IMR-90 (cell line): ENCODE measurements at regions not wholly inside any gene's neighbourhood (a gene's known extent, or its start where the extent isn't known, plus 50 kb on each side); places are given as distances from the start of the nearest gene placed in this dataset.

ENCODE experiments used
- ATAC-seq: fragments of 200-7000 bp; cut with Tn5 transposase; 2 replicates; pipeline ENCODE4 v1.9.1; 2020; ENCODE audit warnings: low read depth, mild to moderate bottlenecking, moderate library complexity
- BruUV-seq: library from RNA; stranded (reverse); fragments of 400-500 nt; replicated peaks from 2 replicates; lab custom pipeline; 2021; lab: Mats Ljungman, UMichigan
- CTCF ChIA-PET: fragments of 300-600 bp; formaldehyde crosslinking; extraction: SDS; loops from one replicate; lab custom pipeline; 2021; ENCODE audit warnings: antibody characterized with exemption; lab: Yijun Ruan, JAX
- POLR2A ChIA-PET: fragments of 300-600 bp; sonication (Branson Sonifier 250); formaldehyde crosslinking; loops from one replicate; lab custom pipeline; 2022; ENCODE audit warnings: antibody characterized with exemption; ENCODE audit not compliant: unreplicated experiment; lab: Charles Lee
- DNase-seq: peaks from one replicate; pipeline ENCODE4 v3.0.0; 2013
- H2AFZ ChIP-seq: replicated peaks from 2 replicates; pipeline ENCODE3; 2013; ENCODE audit warnings: low read length, mild to moderate bottlenecking; ENCODE audit not compliant: poor library complexity
- H2AK5ac ChIP-seq: 2 replicates; pipeline ENCODE4 v1.6.1; 2013; ENCODE audit warnings: low read depth, low read length, inconsistent platforms
- H2AK9ac ChIP-seq: replicated peaks from 2 replicates; pipeline ENCODE3; 2013; ENCODE audit warnings: mild to moderate bottlenecking, low read depth, low read length, moderate library complexity; ENCODE audit not compliant: poor library complexity
- H2BK120ac ChIP-seq: 2 replicates; pipeline ENCODE4 v1.6.1; 2013; ENCODE audit warnings: low read depth, low read length, inconsistent platforms
- H2BK15ac ChIP-seq: 3 replicates; pipeline ENCODE4 v1.6.1; 2013; ENCODE audit warnings: low read depth, low read length, inconsistent platforms
- H2BK20ac ChIP-seq: 2 replicates; pipeline ENCODE4 v1.6.1; 2013; ENCODE audit warnings: low read depth, mild to moderate bottlenecking, inconsistent platforms, low read length, moderate library complexity
- H2BK5ac ChIP-seq: 2 replicates; pipeline ENCODE4 v1.6.1; 2013; ENCODE audit warnings: mild to moderate bottlenecking, low read depth, low read length, inconsistent platforms; ENCODE audit not compliant: poor library complexity, severe bottlenecking
- H3K14ac ChIP-seq: replicated peaks from 2 replicates; pipeline ENCODE4 v1.6.1; 2013; ENCODE audit warnings: low read depth, low read length, inconsistent platforms
- H3K18ac ChIP-seq: 2 replicates; pipeline ENCODE4 v1.6.1; 2013; ENCODE audit warnings: low read depth, low read length, control low read depth
- H3K23ac ChIP-seq: 2 replicates; pipeline ENCODE4 v1.6.1; 2013; ENCODE audit warnings: low read depth, low read length, inconsistent platforms
- H3K27ac ChIP-seq: 2 replicates; pipeline ENCODE4 v1.5.1; 2013; ENCODE audit warnings: mild to moderate bottlenecking, control low read depth, low read length; ENCODE audit not compliant: insufficient read depth
- H3K27me3 ChIP-seq: 2 replicates; pipeline ENCODE4 v1.6.1; 2013; ENCODE audit warnings: low read length; ENCODE audit not compliant: control insufficient read depth, insufficient read depth
- H3K36me3 ChIP-seq: 2 replicates; pipeline ENCODE4 v1.6.1; 2013; ENCODE audit warnings: low read length, mixed read lengths; ENCODE audit not compliant: control insufficient read depth, insufficient read depth
- H3K4ac ChIP-seq: 2 replicates; pipeline ENCODE4 v1.6.1; 2013; ENCODE audit warnings: low read depth, low read length, inconsistent platforms
- H3K4me1 ChIP-seq: 2 replicates; pipeline ENCODE4 v1.6.1; 2013; ENCODE audit warnings: low read length, mixed read lengths; ENCODE audit not compliant: control insufficient read depth, insufficient read depth
- H3K4me2 ChIP-seq: 2 replicates; pipeline ENCODE4 v1.6.1; 2013; ENCODE audit warnings: low read depth, mild to moderate bottlenecking, control low read depth, low read length, moderate library complexity
- H3K4me3 ChIP-seq: 2 replicates; pipeline ENCODE4 v1.5.1; 2013; ENCODE audit warnings: low read depth, mild to moderate bottlenecking, control low read depth, low read length, moderate library complexity; ENCODE audit not compliant: insufficient read depth
- H3K56ac ChIP-seq: 2 replicates; pipeline ENCODE4 v1.6.1; 2013; ENCODE audit warnings: low read length, inconsistent platforms; ENCODE audit not compliant: insufficient read depth; ENCODE audit errors: extremely low read depth
- H3K79me1 ChIP-seq, 2 experiments: 2 replicates each; pipeline ENCODE4 v1.6.1; 2013; ENCODE audit warnings: low read length in 2 of 2, inconsistent platforms in 1 of 2, low read depth in 1 of 2
- H3K9ac ChIP-seq: 2 replicates; pipeline ENCODE4 v1.6.1; 2013; ENCODE audit warnings: low read depth, low read length, control low read depth
- H3K9me1 ChIP-seq: 2 replicates; pipeline ENCODE4 v1.6.1; 2013; ENCODE audit warnings: low read length, inconsistent platforms; ENCODE audit not compliant: insufficient read depth
- H3K9me3 ChIP-seq: 2 replicates; pipeline ENCODE4 v1.6.1; 2013; ENCODE audit warnings: low read length; ENCODE audit not compliant: control insufficient read depth, insufficient read depth
- H4K20me1 ChIP-seq: 2 replicates; pipeline ENCODE4 v1.6.1; 2013; ENCODE audit warnings: low read length, inconsistent platforms; ENCODE audit not compliant: insufficient read depth
- H4K5ac ChIP-seq: 2 replicates; pipeline ENCODE4 v1.6.1; 2013; ENCODE audit warnings: mild to moderate bottlenecking, low read depth, low read length, control low read depth
- H4K8ac ChIP-seq, 2 experiments: 2 replicates each; pipeline ENCODE4 v1.6.1; 2013; ENCODE audit warnings: low read depth in 2 of 2, low read length in 2 of 2, control low read depth in 1 of 2, inconsistent platforms in 1 of 2
- H4K91ac ChIP-seq: 2 replicates; pipeline ENCODE4 v1.6.1; 2013; ENCODE audit warnings: low read depth, low read length, inconsistent platforms; ENCODE audit not compliant: insufficient read depth
- BHLHE40 ChIP-seq: fragments of 150-350 bp; IDR thresholded peaks from 2 replicates; pipeline ENCODE4 v1.6.1; 2016; ENCODE audit warnings: mild to moderate bottlenecking, low read depth, low read length
- CEBPB ChIP-seq: IDR thresholded peaks from 2 replicates; pipeline ENCODE4 v1.6.1; 2012; ENCODE audit warnings: low read depth, low read length, improper control_type of control experiment
- CHD1 ChIP-seq: IDR thresholded peaks from 2 replicates; pipeline ENCODE4 v1.6.1; 2012; ENCODE audit warnings: low read depth, low read length, improper control_type of control experiment
- CTCF ChIP-seq: conservative IDR thresholded peaks from 2 replicates; pipeline ENCODE4 v1.5.1; 2012; ENCODE audit warnings: mild to moderate bottlenecking, low read depth, low read length, improper control_type of control experiment
- FOS ChIP-seq: fragments of 150-350 bp; IDR thresholded peaks from 2 replicates; pipeline ENCODE4 v1.6.1; 2016; ENCODE audit warnings: low read depth, low read length
- MAFK ChIP-seq: IDR thresholded peaks from 2 replicates; pipeline ENCODE4 v1.6.1; 2012; ENCODE audit warnings: low read depth, low read length, improper control_type of control experiment
- MAZ ChIP-seq: IDR thresholded peaks from 2 replicates; pipeline ENCODE4 v1.6.1; 2012; ENCODE audit warnings: low read depth, mild to moderate bottlenecking, low read length, improper control_type of control experiment, moderate library complexity, borderline replicate concordance
- MXI1 ChIP-seq: IDR thresholded peaks from 2 replicates; pipeline ENCODE4 v1.6.1; 2012; ENCODE audit warnings: low read depth, mild to moderate bottlenecking, low read length, moderate library complexity, borderline replicate concordance
- NFE2L2 ChIP-seq: fragments of 150-350 bp; IDR thresholded peaks from 2 replicates; pipeline ENCODE4 v1.6.1; 2016; ENCODE audit warnings: low read depth, mild to moderate bottlenecking, low read length
- POLR2A ChIP-seq: IDR thresholded peaks from 2 replicates; pipeline ENCODE4 v1.6.1; 2012; ENCODE audit warnings: mild to moderate bottlenecking, low read depth, low read length
- RAD21 ChIP-seq: IDR thresholded peaks from 2 replicates; pipeline ENCODE4 v1.6.1; 2012; ENCODE audit warnings: low read length, improper control_type of control experiment
- RCOR1 ChIP-seq: IDR thresholded peaks from 2 replicates; pipeline ENCODE4 v1.6.1; 2012; ENCODE audit warnings: mild to moderate bottlenecking, low read length, improper control_type of control experiment; ENCODE audit not compliant: insufficient replicate concordance
- RFX5 ChIP-seq: IDR thresholded peaks from 2 replicates; pipeline ENCODE4 v1.8.0; 2012; ENCODE audit warnings: low read depth, mild to moderate bottlenecking, low read length, moderate library complexity
- SMC3 ChIP-seq: fragments of 150-350 bp; IDR thresholded peaks from 2 replicates; pipeline ENCODE4 v1.6.1; 2016; ENCODE audit warnings: low read depth, mild to moderate bottlenecking, antibody characterized with exemption, low read length, moderate library complexity
- WGBS, 2 experiments: methylation state at CpG; one replicate each; pipeline versions ENCODE4 v1.1.5 to v1.1.7; 2013; ENCODE audit warnings: missing lambda C conversion rate in 2 of 2; ENCODE audit not compliant: insufficient read length in 1 of 2; ENCODE audit errors: extremely low coverage in 2 of 2; 5-methylcytosine and 5-hydroxymethylcytosine counted together
- dilution Hi-C: fragments of 300-500 bp; cut with HindIII; formaldehyde crosslinking; loops from one replicate; pipeline ENCODE4 v1.14.3; 2018; ENCODE audit warnings: low sequenced_read_pairs; ENCODE audit not compliant: unreplicated experiment
- in situ Hi-C: fragments of 300-500 bp; cut with MboI; formaldehyde crosslinking; loops from 3 replicates; pipeline ENCODE4 v1.14.3; 2019; ENCODE audit warnings: low sequenced_read_pairs, inconsistent platforms, mixed read lengths
- intact Hi-C: fragments of 100-400 bp; cut with micrococcal nuclease; formaldehyde crosslinking; loops from 2 replicates; pipeline ENCODE4 v1.10.0; 2022
- TF ChIP-seq, protein P1 (sequence below): fragments of 150-350 bp; IDR thresholded peaks from 2 replicates; pipeline ENCODE4 v1.6.1; 2017; ENCODE audit warnings: mild to moderate bottlenecking, antibody characterized with exemption, low read length, low read depth
- TF ChIP-seq, protein P2 (sequence below): fragments of 150-350 bp; IDR thresholded peaks from 2 replicates; pipeline ENCODE4 v1.6.1; 2016; ENCODE audit warnings: low read depth, mild to moderate bottlenecking, low read length, moderate library complexity, borderline replicate concordance

GRCh38 chr4:35684755-35685154 is 559.6 kb downstream of the ARAP2 start:
- H2BK5ac ChIP-seq: no peak overlapping the region
- in situ Hi-C loops: no loop called here
- dilution Hi-C loops: no loop called here
- H2BK15ac ChIP-seq: no peak overlapping the region
- H4K8ac ChIP-seq: no peak overlapping the region
- H3K27me3 ChIP-seq: no peaks in the 10 kb centered on the region
- H3K23ac ChIP-seq: no peak overlapping the region
- no peak overlapping the region for H2BK120ac ChIP-seq
- no peaks in the 10 kb centered on the region for H4K20me1 ChIP-seq
- H4K5ac ChIP-seq: no peak overlapping the region
- H3K9me3 ChIP-seq: 0 out of 2 replicates have a peak, but pooled peaks cover 3% of the 10 kb centered on the region
- no peak for DNase-seq
- H3K79me1 ChIP-seq: no peaks in the 10 kb centered on the region
- H3K4me3 ChIP-seq: no peak overlapping the region
- POLR2A ChIA-PET: no interaction called here
- no CpG with 5 or more reads among the region's 1 CpG for WGBS, 2 experiments
- H3K4ac ChIP-seq: no peak overlapping the region
- H2AK5ac ChIP-seq: no peak overlapping the region
- H3K4me2 ChIP-seq: no peak overlapping the region
- H2AK9ac ChIP-seq: no peak overlapping the region
- H2BK20ac ChIP-seq: no peak overlapping the region
- no peaks in the 10 kb centered on the region for H3K4me1 ChIP-seq
- no peak overlapping the region for H3K27ac ChIP-seq
- no peak overlapping the region for H3K9ac ChIP-seq
- no peaks in the 10 kb centered on the region for H3K36me3 ChIP-seq
- H3K9me1 ChIP-seq: no peaks in the 10 kb centered on the region
- TF ChIP-seq BHLHE40: no peak
- no peak for TF ChIP-seq CEBPB
- TF ChIP-seq, protein P1, sequence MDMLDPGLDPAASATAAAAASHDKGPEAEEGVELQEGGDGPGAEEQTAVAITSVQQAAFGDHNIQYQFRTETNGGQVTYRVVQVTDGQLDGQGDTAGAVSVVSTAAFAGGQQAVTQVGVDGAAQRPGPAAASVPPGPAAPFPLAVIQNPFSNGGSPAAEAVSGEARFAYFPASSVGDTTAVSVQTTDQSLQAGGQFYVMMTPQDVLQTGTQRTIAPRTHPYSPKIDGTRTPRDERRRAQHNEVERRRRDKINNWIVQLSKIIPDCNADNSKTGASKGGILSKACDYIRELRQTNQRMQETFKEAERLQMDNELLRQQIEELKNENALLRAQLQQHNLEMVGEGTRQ: no peak
- TF ChIP-seq, protein P2, sequence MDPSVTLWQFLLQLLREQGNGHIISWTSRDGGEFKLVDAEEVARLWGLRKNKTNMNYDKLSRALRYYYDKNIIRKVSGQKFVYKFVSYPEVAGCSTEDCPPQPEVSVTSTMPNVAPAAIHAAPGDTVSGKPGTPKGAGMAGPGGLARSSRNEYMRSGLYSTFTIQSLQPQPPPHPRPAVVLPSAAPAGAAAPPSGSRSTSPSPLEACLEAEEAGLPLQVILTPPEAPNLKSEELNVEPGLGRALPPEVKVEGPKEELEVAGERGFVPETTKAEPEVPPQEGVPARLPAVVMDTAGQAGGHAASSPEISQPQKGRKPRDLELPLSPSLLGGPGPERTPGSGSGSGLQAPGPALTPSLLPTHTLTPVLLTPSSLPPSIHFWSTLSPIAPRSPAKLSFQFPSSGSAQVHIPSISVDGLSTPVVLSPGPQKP: no peak
- no peak for TF ChIP-seq MXI1
- TF ChIP-seq FOS: no peak
- TF ChIP-seq SMC3: no peak
- TF ChIP-seq NFE2L2: no peak
- TF ChIP-seq CTCF: no peak
- no peak for TF ChIP-seq RCOR1
- TF ChIP-seq POLR2A: no peak
- no peak for TF ChIP-seq MAZ
- no peak for TF ChIP-seq MAFK
- TF ChIP-seq RAD21: no peak
- no peak for TF ChIP-seq CHD1
- no peak for TF ChIP-seq RFX5
- H3K18ac ChIP-seq: no peak overlapping the region
- CTCF ChIA-PET: no interaction called here
- ATAC-seq: no peak
- intact Hi-C loops: no loop called here
- no TSS peak for BruUV-seq
- no peak overlapping the region for H3K56ac ChIP-seq
- H4K91ac ChIP-seq: no peak overlapping the region
- no peak overlapping the region for H2AFZ ChIP-seq
- no peak overlapping the region for H3K14ac ChIP-seq
